ENCODE measurements at regions not wholly inside any gene's neighbourhood (a gene's known extent, or its start where the extent isn't known, plus 50 kb on each side); places are given as distances from the start of the nearest gene placed in this dataset.
A peak's percentile ranks its signal among the peaks of the same experiment; 100 is the strongest.

DNA sequence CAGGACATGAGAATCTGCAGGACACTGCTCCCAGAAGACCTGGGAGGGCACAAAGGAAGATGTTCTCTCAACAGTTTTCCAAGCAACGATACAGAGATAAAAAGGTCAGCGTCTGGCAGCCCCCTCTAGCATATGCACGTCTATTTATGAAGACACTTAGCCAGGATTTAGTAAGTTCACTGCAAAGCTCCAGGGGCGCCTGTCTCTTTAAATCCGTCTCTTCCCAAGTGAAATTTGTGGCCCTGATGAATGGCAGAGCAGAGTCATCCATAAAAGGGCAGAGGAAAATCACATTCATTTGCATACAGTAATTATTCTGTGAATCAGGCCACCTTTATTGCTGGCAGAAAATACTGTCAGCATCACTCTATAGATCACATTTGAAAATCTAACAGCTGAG, 390.9 kb upstream of the SMIM21 start:
- no peak overlapping the region for H3K27ac ChIP-seq (ENCODE audit: low read depth, low read length)
- H3K4me1 ChIP-seq (ENCODE audit: control insufficient read depth in 3 of 3, insufficient read depth in 3 of 3, low read length in 3 of 3), result no peaks in the 10 kb centered on the region
- H3K36me3 ChIP-seq (ENCODE audit: control insufficient read depth in 3 of 3, insufficient read depth in 3 of 3, low read length in 3 of 3), result no peaks in the 10 kb centered on the region
- no peaks in the 10 kb centered on the region for H3K27me3 ChIP-seq (ENCODE audit: control insufficient read depth in 3 of 3, insufficient read depth in 3 of 3, low read length in 3 of 3)
- H3K4me3 ChIP-seq (ENCODE audit: low read length in 3 of 3), result no peak overlapping the region
- H3K9ac ChIP-seq (ENCODE audit: low read depth in 1 of 3, low read length in 3 of 3), result no peak overlapping the region
- no peaks in the 10 kb centered on the region for H3K9me3 ChIP-seq (ENCODE audit: control insufficient read depth in 3 of 3, low read length in 3 of 3)

DNA sequence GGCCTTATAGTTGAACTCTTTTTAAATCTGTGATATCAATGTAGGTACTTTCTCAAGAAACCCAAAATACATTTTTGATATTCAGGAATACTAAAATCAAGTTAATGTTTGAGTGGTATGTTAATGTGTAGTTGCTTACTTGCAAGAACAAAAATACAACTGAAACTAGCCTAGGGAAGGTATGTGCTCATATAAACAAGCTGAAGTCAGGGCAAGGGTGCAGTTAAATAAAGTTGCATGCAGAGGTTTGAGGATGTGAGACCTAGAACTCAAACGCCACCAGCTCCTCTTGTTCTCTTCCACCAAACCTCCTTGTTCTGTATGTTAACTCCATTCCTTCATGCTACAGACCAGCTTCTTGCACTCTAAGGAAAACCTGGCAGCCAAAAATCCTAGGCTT, 388.3 kb upstream of the SMIM21 start:
- H3K27me3 ChIP-seq (ENCODE audit: control insufficient read depth in 3 of 3, insufficient read depth in 3 of 3, low read length in 3 of 3), result peaks cover 0 to 3% (median 3%) of the 10 kb centered on the region in 3 donors
- H3K36me3 ChIP-seq (ENCODE audit: control insufficient read depth in 3 of 3, insufficient read depth in 3 of 3, low read length in 3 of 3), result no peaks in the 10 kb centered on the region
- no peaks in the 10 kb centered on the region for H3K4me1 ChIP-seq (ENCODE audit: control insufficient read depth in 3 of 3, insufficient read depth in 3 of 3, low read length in 3 of 3)
- no peak overlapping the region for H3K9ac ChIP-seq (ENCODE audit: low read depth in 1 of 3, low read length in 3 of 3)
- no peak overlapping the region for H3K27ac ChIP-seq (ENCODE audit: low read depth, low read length)
- no peaks in the 10 kb centered on the region for H3K9me3 ChIP-seq (ENCODE audit: control insufficient read depth in 3 of 3, low read length in 3 of 3)
- no peak overlapping the region for H3K4me3 ChIP-seq (ENCODE audit: low read length in 3 of 3)

DNA sequence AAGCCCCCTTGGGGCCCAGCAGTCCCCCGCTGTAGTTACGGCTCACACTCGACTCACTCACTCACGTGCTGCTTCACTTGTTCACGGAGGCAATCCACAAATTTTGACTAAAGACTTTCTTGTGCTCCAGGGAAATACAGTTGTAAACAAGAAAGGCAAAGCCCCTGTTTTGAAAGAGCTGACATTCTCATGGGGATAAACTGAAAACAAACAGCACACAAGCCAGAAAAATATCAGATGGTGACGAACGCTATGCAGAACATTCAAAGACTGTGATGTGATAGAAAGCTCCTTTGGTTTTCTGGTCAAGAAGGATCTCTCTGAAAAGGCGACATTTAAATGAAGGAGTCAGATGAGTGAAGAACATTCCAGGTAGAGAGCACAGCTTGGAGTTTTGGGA, 385.3 kb upstream of the SMIM21 start:
- H3K4me3 ChIP-seq (ENCODE audit: low read length in 3 of 3), result no peak overlapping the region
- peaks cover 7 to 9% (median 9%) of the 10 kb centered on the region in 3 donors for H3K4me1 ChIP-seq (ENCODE audit: control insufficient read depth in 3 of 3, insufficient read depth in 3 of 3, low read length in 3 of 3)
- H3K27me3 ChIP-seq (ENCODE audit: control insufficient read depth in 3 of 3, insufficient read depth in 3 of 3, low read length in 3 of 3), result peaks cover 6 to 17% (median 9%) of the 10 kb centered on the region in 3 donors
- H3K9ac ChIP-seq (ENCODE audit: low read depth in 1 of 3, low read length in 3 of 3), result no peak overlapping the region
- no peaks in the 10 kb centered on the region for H3K36me3 ChIP-seq (ENCODE audit: control insufficient read depth in 3 of 3, insufficient read depth in 3 of 3, low read length in 3 of 3)
- H3K9me3 ChIP-seq (ENCODE audit: control insufficient read depth in 3 of 3, low read length in 3 of 3), result no peaks in the 10 kb centered on the region
- H3K27ac ChIP-seq (ENCODE audit: low read depth, low read length), result no peak overlapping the region

DNA sequence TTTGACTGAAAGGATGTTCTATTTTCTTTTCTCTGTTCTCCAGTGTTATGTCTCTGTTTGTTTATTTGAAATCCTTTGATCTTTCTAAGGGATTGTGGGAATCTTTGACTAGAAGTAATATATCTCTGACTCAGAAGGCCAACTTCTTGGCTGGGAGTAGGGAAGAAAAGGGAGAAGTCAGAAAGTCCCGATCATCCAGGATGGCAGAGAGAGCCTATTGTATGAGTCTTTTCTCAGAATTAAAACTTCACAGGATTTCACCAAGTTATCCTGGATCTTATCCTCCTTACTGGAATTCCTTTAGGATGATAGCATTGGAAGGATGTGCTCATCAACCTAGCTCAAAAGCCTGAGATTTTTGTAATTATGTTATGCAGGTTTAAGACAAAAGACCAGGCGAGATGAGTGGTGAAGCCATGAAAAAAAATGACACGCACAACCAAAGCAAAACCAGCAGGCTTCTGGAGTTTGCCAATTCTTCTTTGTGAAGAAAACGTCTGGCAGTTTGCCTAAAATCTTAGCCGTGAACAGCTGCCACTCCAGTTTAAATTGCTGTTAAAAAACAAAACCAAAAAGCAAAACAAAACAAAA, 383.6 kb upstream of the SMIM21 start:
- no peak overlapping the region for H3K27ac ChIP-seq (ENCODE audit: low read depth, low read length)

DNA sequence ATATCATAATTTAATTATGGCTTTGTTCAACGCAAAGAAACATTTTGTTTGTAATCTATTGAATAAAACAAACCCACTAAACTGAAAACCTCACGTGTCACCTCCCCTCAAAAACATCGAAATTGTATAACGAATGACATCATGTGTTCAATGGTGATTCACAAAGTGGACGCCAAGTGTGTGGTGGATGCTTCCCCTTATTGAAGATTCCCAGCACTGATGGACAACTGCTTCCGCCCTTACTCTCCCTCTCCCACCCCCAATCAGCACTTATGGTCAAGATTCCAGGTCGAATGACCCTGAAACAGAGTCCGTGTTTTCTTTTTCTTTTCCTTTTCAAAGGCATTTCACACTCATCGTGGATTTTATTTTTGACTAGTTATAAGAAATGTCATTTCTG, 383.0 kb upstream of the SMIM21 start:
- Histone ChIP-seq H3K4me1 (ENCODE audit: control insufficient read depth in 3 of 3, insufficient read depth in 3 of 3, low read length in 3 of 3) (peaks cover 7 to 9% (median 9%) of the 10 kb centered on the region in 3 donors), H3K36me3 (ENCODE audit: control insufficient read depth in 3 of 3, insufficient read depth in 3 of 3, low read length in 3 of 3) (no peaks in the 10 kb centered on the region), H3K9me3 (ENCODE audit: control insufficient read depth in 3 of 3, low read length in 3 of 3) (no peaks in the 10 kb centered on the region), H3K4me3 (ENCODE audit: low read length in 3 of 3) (no peak overlapping the region), H3K27ac (ENCODE audit: low read depth, low read length) (no peak overlapping the region), H3K9ac (ENCODE audit: low read depth in 1 of 3, low read length in 3 of 3) (no peak overlapping the region), H3K27me3 (ENCODE audit: control insufficient read depth in 3 of 3, insufficient read depth in 3 of 3, low read length in 3 of 3) (peaks cover 6 to 17% (median 9%) of the 10 kb centered on the region in 3 donors)

More for the DNA sequence above, 383.6 kb upstream of the SMIM21 start:
- peaks cover 6 to 17% (median 9%) of the 10 kb centered on the region in 3 donors for H3K27me3 ChIP-seq (ENCODE audit: control insufficient read depth in 3 of 3, insufficient read depth in 3 of 3, low read length in 3 of 3)
- H3K4me1 ChIP-seq (ENCODE audit: control insufficient read depth in 3 of 3, insufficient read depth in 3 of 3, low read length in 3 of 3), result peaks cover 7 to 9% (median 9%) of the 10 kb centered on the region in 3 donors
- H3K9me3 ChIP-seq (ENCODE audit: control insufficient read depth in 3 of 3, low read length in 3 of 3), result no peaks in the 10 kb centered on the region
- H3K36me3 ChIP-seq (ENCODE audit: control insufficient read depth in 3 of 3, insufficient read depth in 3 of 3, low read length in 3 of 3), result no peaks in the 10 kb centered on the region
- no peak overlapping the region for H3K9ac ChIP-seq (ENCODE audit: low read depth in 1 of 3, low read length in 3 of 3)
- no peak overlapping the region for H3K4me3 ChIP-seq (ENCODE audit: low read length in 3 of 3)

DNA sequence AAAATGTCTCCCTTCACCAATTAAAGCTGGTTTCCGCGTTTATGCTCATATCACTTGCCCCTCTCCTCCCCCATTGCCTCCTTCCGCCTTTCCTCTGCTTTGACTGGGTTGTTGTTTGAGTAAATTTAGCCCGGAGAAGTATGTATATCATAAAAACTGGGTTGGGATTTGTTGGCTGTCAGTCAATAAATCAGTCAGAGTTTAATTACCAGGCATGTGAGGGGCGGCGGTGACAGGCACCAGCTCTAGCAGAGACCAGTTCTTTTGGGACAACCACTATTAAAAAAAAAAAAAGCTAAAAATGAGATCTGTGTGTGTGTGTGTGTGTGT, 382.4 kb upstream of the SMIM21 start:
- H3K9ac ChIP-seq (ENCODE audit: low read depth in 1 of 3, low read length in 3 of 3), result no peak overlapping the region
- H3K27ac ChIP-seq (ENCODE audit: low read depth, low read length), result no peak overlapping the region

DNA sequence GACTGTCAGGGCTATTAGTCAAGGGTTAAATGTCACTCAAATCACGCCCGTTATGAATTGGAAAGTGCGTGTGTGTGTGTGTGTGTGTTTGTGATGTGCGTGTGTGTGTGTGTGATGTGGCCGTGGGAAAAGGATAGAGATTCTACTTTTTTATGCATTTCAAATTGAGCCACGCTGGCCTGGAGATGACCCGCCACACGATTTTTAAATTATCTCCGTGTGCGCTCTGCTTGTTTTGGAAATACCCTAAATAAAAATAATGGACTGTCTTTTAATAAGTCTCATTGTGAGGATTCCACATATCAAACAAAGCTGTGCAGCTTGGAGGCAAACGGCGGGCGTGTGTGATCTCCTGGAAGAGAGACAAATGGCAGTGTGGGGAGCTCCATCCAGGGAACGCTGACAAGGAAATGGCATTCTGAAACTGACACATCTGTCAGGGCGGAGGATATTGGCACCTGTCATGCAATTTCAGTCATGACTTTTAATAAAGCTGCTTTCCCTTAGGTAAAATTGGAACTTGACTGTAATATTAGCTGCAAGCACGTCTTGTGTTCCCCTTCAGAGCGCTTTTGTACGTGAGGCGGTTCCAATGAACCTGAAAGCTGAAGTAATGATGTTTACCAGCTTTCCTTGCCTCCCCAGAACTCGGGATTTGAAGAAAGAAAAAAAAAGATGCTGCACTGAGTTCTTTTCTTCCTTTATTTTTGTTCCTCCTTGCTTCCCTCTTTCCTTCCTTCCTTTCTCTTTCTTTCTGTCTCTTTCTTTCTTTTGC, 381.8 kb upstream of the SMIM21 start:
- no peak overlapping the region for H3K27ac ChIP-seq (ENCODE audit: low read depth, low read length)
- no peaks in the 10 kb centered on the region for H3K9me3 ChIP-seq (ENCODE audit: control insufficient read depth in 3 of 3, low read length in 3 of 3)
- peak overlapping the region in 1 of 3 donors; percentile 2 for H3K4me3 ChIP-seq (ENCODE audit: low read length in 3 of 3)
- H3K27me3 ChIP-seq (ENCODE audit: control insufficient read depth in 3 of 3, insufficient read depth in 3 of 3, low read length in 3 of 3), result peaks cover 6 to 17% (median 9%) of the 10 kb centered on the region in 3 donors
- peak overlapping the region in 1 of 3 donors; percentile 1 for H3K9ac ChIP-seq (ENCODE audit: low read depth in 1 of 3, low read length in 3 of 3)
- peaks cover 7 to 9% (median 9%) of the 10 kb centered on the region in 3 donors for H3K4me1 ChIP-seq (ENCODE audit: control insufficient read depth in 3 of 3, insufficient read depth in 3 of 3, low read length in 3 of 3)
- no peaks in the 10 kb centered on the region for H3K36me3 ChIP-seq (ENCODE audit: control insufficient read depth in 3 of 3, insufficient read depth in 3 of 3, low read length in 3 of 3)

More for the DNA sequence above, 382.4 kb upstream of the SMIM21 start:
- H3K4me1 ChIP-seq (ENCODE audit: control insufficient read depth in 3 of 3, insufficient read depth in 3 of 3, low read length in 3 of 3), result peaks cover 7 to 9% (median 9%) of the 10 kb centered on the region in 3 donors
- H3K27me3 ChIP-seq (ENCODE audit: control insufficient read depth in 3 of 3, insufficient read depth in 3 of 3, low read length in 3 of 3), result peaks cover 6 to 17% (median 9%) of the 10 kb centered on the region in 3 donors
- H3K9me3 ChIP-seq (ENCODE audit: control insufficient read depth in 3 of 3, low read length in 3 of 3), result no peaks in the 10 kb centered on the region
- H3K36me3 ChIP-seq (ENCODE audit: control insufficient read depth in 3 of 3, insufficient read depth in 3 of 3, low read length in 3 of 3), result no peaks in the 10 kb centered on the region
- H3K4me3 ChIP-seq (ENCODE audit: low read length in 3 of 3), result peak overlapping the region in 1 of 3 donors; percentile 2

DNA sequence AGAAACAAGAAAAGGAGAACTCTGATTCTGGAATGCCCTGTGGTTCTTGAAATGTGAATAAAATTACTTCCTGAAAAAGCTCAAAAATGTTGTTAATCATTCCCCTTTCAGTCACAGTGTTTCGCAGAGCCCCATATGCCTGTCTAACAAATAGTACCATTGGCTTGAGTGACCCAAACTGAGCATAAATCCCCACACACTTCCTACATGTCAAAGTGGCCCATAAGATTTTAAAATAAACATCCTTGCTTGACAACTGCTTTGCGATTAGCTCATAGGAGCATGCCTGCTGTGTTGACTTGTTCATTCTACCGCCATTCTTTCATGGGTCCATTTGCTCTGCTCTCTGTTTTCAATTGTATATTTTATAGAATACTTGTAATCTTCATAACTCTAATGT, 377.8 kb upstream of the SMIM21 start:
- Histone ChIP-seq H3K36me3 (ENCODE audit: control insufficient read depth in 3 of 3, insufficient read depth in 3 of 3, low read length in 3 of 3) (no peaks in the 10 kb centered on the region), H3K4me1 (ENCODE audit: control insufficient read depth in 3 of 3, insufficient read depth in 3 of 3, low read length in 3 of 3) (peaks cover 7 to 9% (median 9%) of the 10 kb centered on the region in 3 donors), H3K27me3 (ENCODE audit: control insufficient read depth in 3 of 3, insufficient read depth in 3 of 3, low read length in 3 of 3) (peaks cover 5 to 14% (median 11%) of the 10 kb centered on the region in 3 donors), H3K27ac (ENCODE audit: low read depth, low read length) (no peak overlapping the region), H3K9me3 (ENCODE audit: control insufficient read depth in 3 of 3, low read length in 3 of 3) (no peaks in the 10 kb centered on the region), H3K4me3 (ENCODE audit: low read length in 3 of 3) (no peak overlapping the region), H3K9ac (ENCODE audit: low read depth in 1 of 3, low read length in 3 of 3) (no peak overlapping the region)

DNA sequence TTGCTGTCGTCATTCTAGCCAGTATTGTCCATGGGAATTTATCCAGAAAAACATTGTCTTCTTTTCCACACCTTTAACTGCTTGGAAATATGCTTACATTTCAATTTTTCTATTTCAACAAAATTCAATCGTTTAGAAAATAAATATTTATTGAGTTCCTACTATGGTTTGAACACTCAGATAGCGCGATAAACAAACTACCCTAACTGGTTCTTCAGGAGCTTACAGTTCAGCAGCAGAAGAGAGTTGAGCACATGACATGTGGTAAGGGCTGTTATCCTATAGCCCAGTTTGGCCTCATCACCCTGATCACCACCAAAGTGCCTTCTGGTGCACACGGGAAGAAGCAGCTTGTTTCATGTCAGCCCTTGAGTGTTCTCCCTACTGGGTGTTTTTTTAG, 375.2 kb upstream of the SMIM21 start:
- Histone ChIP-seq H3K27me3 (ENCODE audit: control insufficient read depth in 3 of 3, insufficient read depth in 3 of 3, low read length in 3 of 3) (peaks cover 0 to 4% (median 0%) of the 10 kb centered on the region in 3 donors), H3K27ac (ENCODE audit: low read depth, low read length) (no peak overlapping the region), H3K9me3 (ENCODE audit: control insufficient read depth in 3 of 3, low read length in 3 of 3) (no peaks in the 10 kb centered on the region), H3K4me1 (ENCODE audit: control insufficient read depth in 3 of 3, insufficient read depth in 3 of 3, low read length in 3 of 3) (no peaks in the 10 kb centered on the region), H3K9ac (ENCODE audit: low read depth in 1 of 3, low read length in 3 of 3) (no peak overlapping the region), H3K36me3 (ENCODE audit: control insufficient read depth in 3 of 3, insufficient read depth in 3 of 3, low read length in 3 of 3) (no peaks in the 10 kb centered on the region), H3K4me3 (ENCODE audit: low read length in 3 of 3) (no peak overlapping the region)

DNA sequence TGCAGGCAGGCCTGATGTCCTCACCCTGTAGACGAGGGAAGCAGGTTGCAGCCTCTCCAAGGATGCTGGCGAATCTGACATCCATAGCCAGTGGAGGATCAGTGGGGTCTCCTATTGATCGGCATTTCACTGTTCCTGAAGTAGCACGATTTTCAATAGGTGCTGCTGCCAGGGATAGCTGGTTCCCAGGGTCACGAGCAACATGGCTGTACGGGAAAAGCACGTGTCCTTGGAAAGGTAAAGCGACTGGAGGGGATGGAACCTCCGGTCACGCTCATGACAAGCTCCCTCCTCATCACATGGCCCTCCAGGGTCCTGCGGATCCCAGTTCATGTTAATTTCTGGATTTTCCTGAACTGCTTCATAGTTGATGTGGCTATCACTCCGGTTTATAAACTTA, 373.7 kb upstream of the SMIM21 start:
- H3K4me3 ChIP-seq (ENCODE audit: low read length in 3 of 3), result no peak overlapping the region
- H3K4me1 ChIP-seq (ENCODE audit: control insufficient read depth in 3 of 3, insufficient read depth in 3 of 3, low read length in 3 of 3), result no peaks in the 10 kb centered on the region
- H3K27me3 ChIP-seq (ENCODE audit: control insufficient read depth in 3 of 3, insufficient read depth in 3 of 3, low read length in 3 of 3), result peaks cover 0 to 4% (median 0%) of the 10 kb centered on the region in 3 donors
- no peak overlapping the region for H3K27ac ChIP-seq (ENCODE audit: low read depth, low read length)
- no peaks in the 10 kb centered on the region for H3K9me3 ChIP-seq (ENCODE audit: control insufficient read depth in 3 of 3, low read length in 3 of 3)
- H3K9ac ChIP-seq (ENCODE audit: low read depth in 1 of 3, low read length in 3 of 3), result no peak overlapping the region
- H3K36me3 ChIP-seq (ENCODE audit: control insufficient read depth in 3 of 3, insufficient read depth in 3 of 3, low read length in 3 of 3), result no peaks in the 10 kb centered on the region
